H1 (cell line): ENCODE measurements at regions not wholly inside any gene's neighbourhood (a gene's known extent, or its start where the extent isn't known, plus 50 kb on each side); places are given as distances from the start of the nearest gene placed in this dataset.

Source experiments
- ASH2L ChIP-seq: fragments of 200-600, 300-600 bp; sonication (generic); IDR thresholded peaks from one replicate; pipeline ENCODE4 v1.7.1; 2017; ENCODE audit warnings: low read length
- BACH1 ChIP-seq: IDR thresholded peaks from 2 replicates; pipeline ENCODE4 v1.6.1; 2012; ENCODE audit warnings: low read length, improper control_type of control experiment
- KDM5A ChIP-seq: fragments of 200-600 bp; IDR thresholded peaks from 2 replicates; pipeline ENCODE4 v1.7.1; 2012; ENCODE audit warnings: mild to moderate bottlenecking, low read length, inconsistent platforms, mixed read lengths
- RXRA ChIP-seq: IDR thresholded peaks from 2 replicates; pipeline ENCODE4 v1.6.1; 2011; ENCODE audit warnings: low read depth, mild to moderate bottlenecking, low read length, moderate library complexity; ENCODE audit not compliant: insufficient read depth

DNA sequence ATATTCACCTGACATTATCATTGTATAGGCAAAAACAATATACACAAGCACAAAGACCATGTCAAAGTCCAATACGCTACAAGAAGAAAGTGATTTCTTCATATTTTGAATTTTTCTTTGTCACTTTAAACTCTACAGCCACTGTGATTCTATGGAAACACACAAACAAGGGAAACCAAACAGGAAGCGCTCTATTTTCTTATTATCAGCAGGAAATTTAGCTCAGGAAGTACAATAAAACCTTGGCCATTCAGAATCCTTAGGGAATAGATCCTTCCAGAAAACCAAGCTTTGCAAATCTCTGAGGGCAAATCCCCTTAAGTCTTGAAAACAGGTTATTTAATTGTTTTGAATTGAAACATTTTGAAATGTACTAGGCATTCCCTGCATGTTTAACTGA is 336.2 kb downstream of the EPHA4 start (continued):
- TF ChIP-seq KDM5A (no peak), BACH1 (no peak), ASH2L (no peak), RXRA (no peak)
